Loucy (cell line): ENCODE measurements at regions not wholly inside any gene's neighbourhood (a gene's known extent, or its start where the extent isn't known, plus 50 kb on each side); places are given as distances from the start of the nearest gene placed in this dataset.

Experiments used
- CTCF ChIP-seq: fragments of 200-600 bp; sonication (generic); conservative IDR thresholded peaks from 2 replicates; pipeline ENCODE4 v1.5.1; 2014; ENCODE audit warnings: mild to moderate bottlenecking, antibody characterized with exemption, low read length
- EZH2phosphoT487 ChIP-seq: fragments of 200-600 bp; IDR thresholded peaks from 2 replicates; pipeline ENCODE4 v1.6.1; 2018; ENCODE audit warnings: antibody characterized with exemption, mild to moderate bottlenecking, moderate library complexity, borderline replicate concordance

- no peak for TF ChIP-seq CTCF
- no peak for TF ChIP-seq EZH2phosphoT487
Observed at GRCh38 chr14:58878439-58879139, 240.8 kb downstream of the DACT1 start.
